Retinal pigment epithelial cell (primary cell): ENCODE measurements at regions not wholly inside any gene's neighbourhood (a gene's known extent, or its start where the extent isn't known, plus 50 kb on each side); places are given as distances from the start of the nearest gene placed in this dataset.
"Not testable (repeated sequence)": the region's sequence is repeated elsewhere in the genome, so short reads cannot be mapped to it uniquely, and the experiment has no call there.

Experiments used
- DNase-seq: peaks from one replicate; pipeline ENCODE4 v3.0.0-alpha.2; 2010; ENCODE audit warnings: low read depth
- H3K4me3 ChIP-seq: 2 replicates; pipeline ENCODE4 v1.5.1; 2011; ENCODE audit warnings: mild to moderate bottlenecking, low read length, control low read depth, moderate library complexity
- CTCF ChIP-seq: conservative IDR thresholded peaks from 2 replicates; pipeline ENCODE4 v1.5.1; 2011; ENCODE audit warnings: low read depth, low read length, control low read depth, inconsistent platforms

- no peak for DNase-seq
- no peak for TF ChIP-seq CTCF
- no peak overlapping the region for H3K4me3 ChIP-seq
Measured at GRCh38 chr13:37179645-37180044, 74.2 kb upstream of the CSNK1A1L start.

GRCh38 chr13:37177125-37177524, 71.7 kb upstream of the CSNK1A1L start:
- no peak for DNase-seq

GRCh38 chr13:37175996-37176395, 70.5 kb upstream of the CSNK1A1L start:
- no peak overlapping the region for H3K4me3 ChIP-seq
- DNase-seq = peak; percentile 93
- no peak for TF ChIP-seq CTCF

More at GRCh38 chr13:37177125-37177524, 71.7 kb upstream of the CSNK1A1L start:
- TF ChIP-seq CTCF = no peak
- no peak overlapping the region for H3K4me3 ChIP-seq

- DNase-seq = no peak
Measured at GRCh38 chr13:37173214-37173613, 67.8 kb upstream of the CSNK1A1L start.

GRCh38 chr13:37172226-37172625, 66.8 kb upstream of the CSNK1A1L start:
- not testable (repeated sequence) for DNase-seq, H3K4me3 ChIP-seq

More at GRCh38 chr13:37173214-37173613, 67.8 kb upstream of the CSNK1A1L start:
- H3K4me3 ChIP-seq = no peak overlapping the region
- TF ChIP-seq CTCF = peak; percentile 5

GRCh38 chr13:37168926-37169325, 63.5 kb upstream of the CSNK1A1L start:
- no peak for DNase-seq
- H3K4me3 ChIP-seq = no peak overlapping the region
- TF ChIP-seq CTCF = no peak

GRCh38 chr13:37168151-37168550, 62.7 kb upstream of the CSNK1A1L start:
- H3K4me3 ChIP-seq = no peak overlapping the region
- TF ChIP-seq CTCF = no peak
- DNase-seq = no peak

- no peak for TF ChIP-seq CTCF
- no peak for DNase-seq
- no peak overlapping the region for H3K4me3 ChIP-seq
Measured at GRCh38 chr13:37164635-37165034, 59.2 kb upstream of the CSNK1A1L start.
